ENCODE measurements at regions not wholly inside any gene's neighbourhood (a gene's known extent, or its start where the extent isn't known, plus 50 kb on each side); places are given as distances from the start of the nearest gene placed in this dataset.

DNA sequence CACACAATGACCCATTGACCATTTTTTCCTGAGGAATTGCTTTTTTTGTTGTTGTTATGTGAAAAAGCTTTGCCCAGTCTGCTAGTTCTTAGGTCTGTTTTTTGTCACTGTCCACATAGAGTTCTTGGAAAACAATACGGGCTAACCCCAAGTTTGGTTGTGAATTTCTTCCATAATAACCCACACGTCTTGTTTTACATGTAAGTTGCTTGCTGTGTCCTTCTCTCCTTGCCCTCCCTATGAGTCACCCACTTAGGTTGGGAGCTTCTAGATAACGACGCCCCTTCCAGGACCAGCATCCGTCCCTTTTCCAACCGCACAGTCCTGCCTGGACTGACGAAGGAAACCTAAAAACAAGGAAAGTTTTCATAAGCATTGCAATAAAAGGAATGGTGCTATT, 175.3 kb upstream of the HS3ST3A1 start:
- TF ChIP-seq, protein P1, sequence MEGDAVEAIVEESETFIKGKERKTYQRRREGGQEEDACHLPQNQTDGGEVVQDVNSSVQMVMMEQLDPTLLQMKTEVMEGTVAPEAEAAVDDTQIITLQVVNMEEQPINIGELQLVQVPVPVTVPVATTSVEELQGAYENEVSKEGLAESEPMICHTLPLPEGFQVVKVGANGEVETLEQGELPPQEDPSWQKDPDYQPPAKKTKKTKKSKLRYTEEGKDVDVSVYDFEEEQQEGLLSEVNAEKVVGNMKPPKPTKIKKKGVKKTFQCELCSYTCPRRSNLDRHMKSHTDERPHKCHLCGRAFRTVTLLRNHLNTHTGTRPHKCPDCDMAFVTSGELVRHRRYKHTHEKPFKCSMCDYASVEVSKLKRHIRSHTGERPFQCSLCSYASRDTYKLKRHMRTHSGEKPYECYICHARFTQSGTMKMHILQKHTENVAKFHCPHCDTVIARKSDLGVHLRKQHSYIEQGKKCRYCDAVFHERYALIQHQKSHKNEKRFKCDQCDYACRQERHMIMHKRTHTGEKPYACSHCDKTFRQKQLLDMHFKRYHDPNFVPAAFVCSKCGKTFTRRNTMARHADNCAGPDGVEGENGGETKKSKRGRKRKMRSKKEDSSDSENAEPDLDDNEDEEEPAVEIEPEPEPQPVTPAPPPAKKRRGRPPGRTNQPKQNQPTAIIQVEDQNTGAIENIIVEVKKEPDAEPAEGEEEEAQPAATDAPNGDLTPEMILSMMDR (IDR thresholded peaks at IDR 0.05; ENCODE audit: extremely low read depth in 1 of 2, insufficient read depth in 1 of 2, low read depth in 1 of 2, low read length in 2 of 2), result no peak
- no peak for TF ChIP-seq EZH2 (IDR thresholded peaks at IDR 0.05; ENCODE audit: borderline replicate concordance, low read depth, low read length, severe bottlenecking)
- TF ChIP-seq JUN (IDR thresholded peaks at IDR 0.05; ENCODE audit: borderline replicate concordance, insufficient read depth, insufficient read length, low read depth), result no peak
- no peak for TF ChIP-seq POLR2AphosphoS5 (IDR thresholded peaks at IDR 0.05; ENCODE audit: insufficient read depth, low read depth, low read length)

Measured in endothelial cell of umbilical vein (primary cell).